Stimulated activated effector memory CD8-positive, alpha-beta T cell treated with anti-CD3 and anti-CD28 coated beads, Interleukin-12 subunit alpha, Interleukin-12 subunit beta, amount 100 ng/mL, for 72 hours (primary cell): ENCODE measurements at regions not wholly inside any gene's neighbourhood (a gene's known extent, or its start where the extent isn't known, plus 50 kb on each side); places are given as distances from the start of the nearest gene placed in this dataset.

ENCODE experiments used
- ATAC-seq: fragments of 150-1000 bp; cut with Tn5 transposase; 2 replicates; pipeline ENCODE4 v1.10.0; 2021
- DNase-seq, 2 donors: peaks; one replicate each; pipeline ENCODE4 v3.0.0; 2021 to 2022; ENCODE audit warnings: low spot score in 2 of 2
- H3K27ac Mint-ChIP-seq: one replicate; pipeline ENCODE4 v1.8.0; 2022; ENCODE audit warnings: mild to moderate bottlenecking, mixed read lengths
- H3K36me3 Mint-ChIP-seq: one replicate; pipeline ENCODE4 v1.8.0; 2022; ENCODE audit warnings: mild to moderate bottlenecking, mixed read lengths
- H3K4me1 Mint-ChIP-seq: one replicate; pipeline ENCODE4 v1.8.0; 2022; ENCODE audit warnings: mixed read lengths
- H3K4me3 Mint-ChIP-seq: one replicate; pipeline ENCODE4 v1.8.0; 2022; ENCODE audit warnings: mild to moderate bottlenecking, mixed read lengths
- H3K9me3 Mint-ChIP-seq: one replicate; pipeline ENCODE4 v1.8.0; 2022; ENCODE audit warnings: mixed read lengths

DNA sequence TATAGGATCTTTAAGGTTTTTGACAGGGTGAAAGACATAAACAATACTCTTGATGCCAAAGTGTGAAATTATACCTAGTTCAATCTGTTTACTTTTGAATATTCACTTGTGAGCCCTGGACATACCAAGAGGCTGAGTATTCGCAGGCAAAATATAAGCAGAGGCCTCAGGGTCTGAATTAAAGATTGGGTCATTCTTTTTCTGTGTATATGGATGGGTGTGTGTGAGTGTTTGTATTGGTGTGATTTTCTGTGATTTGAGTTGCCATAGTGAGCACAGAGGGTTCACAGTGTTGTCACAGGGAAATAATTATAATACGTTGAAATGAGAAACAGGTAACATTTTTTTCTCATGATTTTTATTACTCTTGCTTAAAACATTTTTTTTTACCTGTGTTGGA, 770.7 kb upstream of the ALCAM start:
- no peak overlapping the region for H3K27ac Mint-ChIP-seq
- H3K4me3 Mint-ChIP-seq = no peak overlapping the region
- ATAC-seq = no peak

DNA sequence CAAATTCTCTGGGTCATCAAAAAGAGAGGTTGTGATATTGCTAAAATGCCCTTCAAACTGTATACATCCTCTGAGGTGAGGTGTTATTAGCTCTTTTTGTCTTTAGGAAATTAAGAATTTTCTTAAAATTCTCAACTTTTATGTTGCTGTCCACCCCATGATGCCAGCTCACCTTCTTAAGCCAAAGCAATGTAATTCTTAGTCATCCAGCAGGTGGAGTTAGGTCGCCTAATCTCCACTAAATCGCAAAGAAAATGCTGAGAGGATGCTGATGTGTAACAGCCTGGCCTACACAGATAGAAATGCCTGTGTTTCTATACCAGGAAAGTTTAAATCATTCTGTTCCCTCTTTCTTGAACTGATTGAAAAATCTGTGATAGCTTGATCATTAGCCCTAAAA, 770.2 kb upstream of the ALCAM start:
- DNase-seq (no peak), ATAC-seq (peak; percentile 61)
- Mint-ChIP-seq H3K9me3 (no peaks in the 10 kb centered on the region), H3K4me3 (no peak overlapping the region), H3K4me1 (no peaks in the 10 kb centered on the region), H3K36me3 (no peaks in the 10 kb centered on the region), H3K27ac (no peak overlapping the region)

More for the DNA sequence above, 770.7 kb upstream of the ALCAM start:
- no peaks in the 10 kb centered on the region for H3K36me3 Mint-ChIP-seq
- H3K9me3 Mint-ChIP-seq = no peaks in the 10 kb centered on the region
- no peak for DNase-seq
- H3K4me1 Mint-ChIP-seq = no peaks in the 10 kb centered on the region

DNA sequence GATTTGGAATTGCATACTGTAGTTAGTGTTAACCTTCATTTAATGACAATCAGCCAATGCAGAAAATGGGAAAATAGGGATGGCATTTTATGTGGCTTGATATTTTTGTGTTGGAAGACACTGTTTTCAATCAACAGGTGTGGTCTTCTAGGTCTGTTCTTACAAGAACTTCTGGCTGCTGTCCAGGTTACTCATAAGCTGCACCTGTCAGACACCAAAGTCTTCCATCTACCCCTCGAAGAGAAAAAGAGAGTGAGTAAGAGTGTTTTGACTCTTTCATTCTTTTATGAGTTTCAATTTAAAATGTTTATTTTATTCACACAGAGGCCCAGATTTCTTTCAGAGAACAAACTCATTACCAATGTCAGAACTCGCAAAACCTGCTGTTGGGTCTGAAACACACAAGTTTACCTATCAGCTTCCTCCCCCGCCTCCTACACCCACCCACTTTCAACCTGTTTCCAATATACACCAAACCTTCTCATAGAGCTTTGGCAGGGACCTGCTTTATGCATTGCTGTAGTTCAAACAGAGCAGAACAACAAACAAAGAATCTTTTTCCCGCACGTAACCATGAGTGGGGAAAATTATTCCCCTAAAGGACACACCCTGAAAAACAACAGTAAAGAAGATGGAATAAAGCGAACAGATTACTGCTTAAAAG, 767.7 kb upstream of the ALCAM start:
- Mint-ChIP-seq H3K4me1 (no peaks in the 10 kb centered on the region), H3K27ac (no peak overlapping the region), H3K4me3 (no peak overlapping the region), H3K36me3 (no peaks in the 10 kb centered on the region), H3K9me3 (no peaks in the 10 kb centered on the region)
- DNase-seq (no peak), ATAC-seq (no peak)

DNA sequence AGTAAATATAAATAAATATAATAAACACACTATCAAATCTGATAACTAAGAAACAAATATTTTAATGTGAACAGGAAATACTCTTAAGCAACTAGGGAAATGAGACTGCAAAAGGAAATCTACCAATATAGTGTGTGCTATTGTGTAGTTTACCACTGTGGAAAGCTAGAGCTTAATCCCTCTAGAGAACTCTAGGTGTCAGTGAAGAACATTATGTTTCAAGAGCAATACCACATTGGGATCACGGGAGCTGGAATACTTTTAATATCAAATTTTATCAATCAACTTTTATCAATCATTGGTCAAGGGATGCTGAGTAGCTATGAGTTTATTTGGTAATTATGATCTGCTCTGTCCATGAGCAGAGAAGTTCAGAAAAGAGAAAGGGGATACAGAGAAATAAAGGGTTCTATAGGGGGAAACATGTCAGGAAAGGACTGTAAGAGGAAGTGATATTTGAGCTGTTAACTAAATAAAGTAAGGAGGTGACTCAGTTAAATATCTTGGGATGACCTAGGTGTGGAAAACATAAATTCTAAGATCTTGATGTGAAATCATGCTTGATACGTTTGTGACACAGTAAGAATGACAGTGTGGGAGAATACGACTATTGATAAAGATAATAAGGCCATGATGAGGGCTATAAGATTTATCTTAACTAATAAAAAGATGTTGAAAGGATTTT, 762.2 kb upstream of the ALCAM start:
- H3K36me3 Mint-ChIP-seq = no peaks in the 10 kb centered on the region
- ATAC-seq = no peak

DNA sequence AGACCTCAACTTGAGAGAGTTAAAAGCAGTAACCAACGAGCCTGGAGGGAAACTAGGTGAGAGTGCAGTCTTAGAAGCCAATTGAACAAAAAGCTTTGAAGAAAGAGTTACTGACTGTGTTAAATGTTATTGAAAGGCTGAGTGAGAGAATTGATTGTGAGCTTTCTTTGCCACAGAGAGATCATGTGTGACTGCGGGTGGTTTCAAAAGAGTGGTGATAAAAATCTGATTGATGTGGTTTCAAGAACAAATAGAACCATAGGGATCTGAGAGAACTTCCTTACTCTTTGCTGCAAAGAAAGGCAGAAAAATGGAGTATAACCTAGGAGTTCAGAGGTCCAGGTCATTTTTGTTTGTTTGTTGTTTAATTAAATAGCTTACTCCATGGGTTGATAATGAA, 759.9 kb upstream of the ALCAM start:
- no peak for ATAC-seq
- no peak overlapping the region for H3K27ac Mint-ChIP-seq
- no peaks in the 10 kb centered on the region for H3K36me3 Mint-ChIP-seq
- H3K4me3 Mint-ChIP-seq = no peak overlapping the region
- DNase-seq = no peak
- H3K9me3 Mint-ChIP-seq = no peaks in the 10 kb centered on the region
- no peaks in the 10 kb centered on the region for H3K4me1 Mint-ChIP-seq

More for the DNA sequence above, 762.2 kb upstream of the ALCAM start:
- Mint-ChIP-seq H3K4me1 (no peaks in the 10 kb centered on the region), H3K9me3 (no peaks in the 10 kb centered on the region), H3K4me3 (no peak overlapping the region), H3K27ac (no peak overlapping the region)
- DNase-seq = no peak

DNA sequence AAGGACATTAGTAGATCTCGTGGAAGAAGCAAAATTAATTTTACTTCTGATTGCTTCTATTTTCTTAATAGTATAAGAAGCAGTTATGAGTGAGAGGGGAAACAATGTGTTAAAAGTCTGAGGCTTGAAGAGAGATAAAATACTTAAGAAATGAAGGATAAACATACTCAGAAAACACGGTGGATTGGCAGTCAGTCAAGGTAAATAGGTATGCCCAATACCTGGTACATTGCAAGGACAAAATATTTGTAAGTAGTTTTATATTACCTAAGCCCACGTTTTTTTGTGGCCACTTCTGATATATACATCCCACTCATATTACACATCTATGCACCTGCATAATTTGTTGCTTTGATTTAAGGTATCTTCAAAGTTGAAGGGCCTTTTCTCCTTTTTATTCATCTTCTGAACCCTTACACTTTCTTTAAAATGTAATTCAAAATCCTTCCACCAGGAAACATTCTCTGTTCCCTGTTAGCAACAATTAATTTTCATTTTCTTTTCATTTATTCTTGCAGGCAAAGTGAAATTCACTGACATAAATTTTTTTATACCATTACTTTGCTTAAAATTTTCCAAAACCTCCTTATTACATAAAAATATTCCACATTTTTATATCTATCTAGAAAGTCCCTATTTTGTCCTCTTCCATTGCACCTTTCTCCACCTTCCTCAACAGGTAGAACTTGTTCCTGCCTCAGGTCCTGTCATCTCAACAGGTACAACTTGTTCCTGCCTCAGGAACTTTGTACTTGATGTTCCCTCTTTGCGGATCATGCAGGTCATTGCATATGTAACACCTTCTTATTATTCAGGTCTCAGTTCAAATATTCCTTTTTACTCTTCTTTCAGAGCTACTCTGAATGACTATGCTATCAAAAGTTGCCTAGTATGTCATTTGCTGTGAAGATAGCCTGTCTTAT, 755.7 kb upstream of the ALCAM start:
- DNase-seq (no peak), ATAC-seq (no peak)
- no peaks in the 10 kb centered on the region for H3K9me3 Mint-ChIP-seq
- H3K36me3 Mint-ChIP-seq = no peaks in the 10 kb centered on the region
- H3K4me3 Mint-ChIP-seq = no peak overlapping the region
- no peaks in the 10 kb centered on the region for H3K4me1 Mint-ChIP-seq
- H3K27ac Mint-ChIP-seq = no peak overlapping the region

DNA sequence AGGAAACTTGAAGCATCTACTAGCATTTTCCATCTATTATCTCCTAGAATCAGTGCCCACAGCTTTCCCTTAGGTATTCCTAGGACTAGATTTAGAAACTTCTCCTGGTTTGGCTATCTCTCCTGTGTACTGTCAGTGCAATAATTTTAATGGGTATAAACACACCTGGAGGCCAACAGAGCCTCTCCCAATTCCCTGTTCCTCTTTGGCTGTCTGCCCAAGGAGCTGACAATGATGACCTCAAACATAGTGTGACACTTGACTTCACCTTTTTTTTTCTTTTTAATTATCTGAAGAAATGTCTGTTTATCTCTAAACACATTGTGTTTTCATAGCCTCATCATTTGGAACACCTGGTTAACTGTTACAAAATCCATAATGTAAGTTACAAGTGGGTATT, 754.5 kb upstream of the ALCAM start:
- DNase-seq (no peak), ATAC-seq (no peak)
- Mint-ChIP-seq H3K27ac (no peak overlapping the region), H3K9me3 (no peaks in the 10 kb centered on the region), H3K36me3 (no peaks in the 10 kb centered on the region), H3K4me1 (no peaks in the 10 kb centered on the region), H3K4me3 (no peak overlapping the region)

DNA sequence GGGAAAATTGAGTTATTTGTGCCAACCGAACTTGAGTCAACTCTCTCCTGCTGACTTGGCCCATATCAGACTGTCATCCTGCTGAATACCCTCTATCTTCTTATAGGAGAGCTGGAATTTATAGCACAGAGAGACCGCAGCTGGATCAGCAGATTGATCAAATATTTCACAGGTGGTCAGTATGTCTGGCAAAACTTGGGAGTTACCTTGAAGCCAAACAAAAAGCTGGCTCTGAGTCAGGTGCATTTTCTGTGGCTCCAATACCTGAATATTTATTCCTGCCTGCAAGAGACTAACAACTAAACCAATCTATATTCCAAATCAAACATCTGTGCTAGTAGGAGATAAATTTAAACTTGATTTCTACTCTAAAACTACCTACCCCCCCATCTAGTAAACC, 752.1 kb upstream of the ALCAM start:
- H3K9me3 Mint-ChIP-seq = no peaks in the 10 kb centered on the region
- ATAC-seq (no peak), DNase-seq (no peak)
- no peaks in the 10 kb centered on the region for H3K4me1 Mint-ChIP-seq
- no peak overlapping the region for H3K4me3 Mint-ChIP-seq
- no peak overlapping the region for H3K27ac Mint-ChIP-seq
- no peaks in the 10 kb centered on the region for H3K36me3 Mint-ChIP-seq

DNA sequence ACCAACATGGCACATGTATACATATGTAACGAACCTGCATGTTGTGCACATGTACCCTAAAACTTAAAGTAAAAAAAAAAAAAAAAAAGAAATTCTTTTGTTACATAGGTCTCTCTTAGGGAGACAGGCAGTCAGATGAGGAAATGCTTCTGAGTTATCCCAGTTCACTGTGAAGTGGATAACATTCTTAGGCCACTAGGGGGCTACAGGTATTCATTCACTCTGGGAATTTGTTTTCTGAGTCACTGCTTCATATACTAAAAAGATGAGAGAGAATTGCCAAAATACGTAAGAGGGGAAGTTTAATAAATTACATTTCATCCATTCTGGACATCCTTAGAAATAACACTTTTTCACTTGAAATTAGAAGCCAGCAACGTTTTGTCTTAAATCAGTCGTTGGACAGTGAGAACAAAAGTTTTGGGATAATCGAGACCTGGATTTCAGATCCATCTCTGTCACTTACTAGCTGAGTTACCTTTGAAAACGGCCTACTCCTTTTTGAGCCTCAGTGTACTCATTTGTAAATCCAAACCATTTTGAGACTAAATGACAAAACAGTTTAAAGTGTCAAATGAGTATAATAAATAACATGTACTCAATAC, 738.4 kb upstream of the ALCAM start:
- Mint-ChIP-seq H3K4me3 (no peak overlapping the region), H3K36me3 (no peaks in the 10 kb centered on the region), H3K4me1 (no peaks in the 10 kb centered on the region), H3K27ac (no peak overlapping the region), H3K9me3 (no peaks in the 10 kb centered on the region)
- ATAC-seq = no peak
- DNase-seq = no peak

DNA sequence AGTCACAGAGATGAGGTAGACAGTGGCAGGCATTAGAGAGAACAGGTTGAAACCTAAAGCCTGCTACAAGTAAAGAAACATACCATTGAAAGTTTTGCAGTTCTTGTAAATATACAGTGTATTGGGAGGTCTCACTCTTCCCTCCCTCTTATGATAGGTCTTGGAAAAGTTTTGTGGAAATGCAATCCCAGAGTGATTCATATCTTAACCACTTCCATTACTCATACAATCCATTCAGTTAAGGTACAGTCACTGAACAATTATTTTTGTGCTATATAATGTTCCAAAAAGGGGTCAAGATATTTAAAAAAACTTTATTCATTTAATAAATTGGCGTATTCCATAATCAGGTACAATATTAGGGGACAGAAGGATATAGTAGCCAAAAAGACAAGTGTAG, 737.7 kb upstream of the ALCAM start:
- no peak for DNase-seq
- H3K4me3 Mint-ChIP-seq = no peak overlapping the region

DNA sequence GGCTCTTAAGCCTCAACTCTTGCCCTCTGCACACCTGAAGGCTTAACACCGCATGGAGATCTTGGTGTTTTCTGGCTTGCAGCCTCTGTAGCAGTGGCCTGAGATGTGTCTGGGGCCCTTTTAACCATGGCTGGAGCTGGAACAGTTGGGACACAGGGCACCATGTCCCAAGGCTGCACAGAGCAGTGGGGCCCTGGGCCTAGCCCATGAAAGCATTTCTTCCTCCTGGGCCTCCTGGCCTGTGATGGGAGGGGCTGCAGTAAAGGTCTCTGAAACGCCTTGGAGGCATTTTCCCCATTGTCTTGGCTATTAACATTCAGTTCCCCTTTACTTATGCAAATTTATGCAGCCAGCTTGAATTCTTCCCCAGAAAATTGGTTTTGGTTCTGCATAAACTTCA, 735.5 kb upstream of the ALCAM start:
- peak; percentile 17 for ATAC-seq

More for the DNA sequence above, 737.7 kb upstream of the ALCAM start:
- Mint-ChIP-seq H3K4me1 (no peaks in the 10 kb centered on the region), H3K9me3 (no peaks in the 10 kb centered on the region), H3K27ac (no peak overlapping the region), H3K36me3 (no peaks in the 10 kb centered on the region)
- no peak for ATAC-seq

DNA sequence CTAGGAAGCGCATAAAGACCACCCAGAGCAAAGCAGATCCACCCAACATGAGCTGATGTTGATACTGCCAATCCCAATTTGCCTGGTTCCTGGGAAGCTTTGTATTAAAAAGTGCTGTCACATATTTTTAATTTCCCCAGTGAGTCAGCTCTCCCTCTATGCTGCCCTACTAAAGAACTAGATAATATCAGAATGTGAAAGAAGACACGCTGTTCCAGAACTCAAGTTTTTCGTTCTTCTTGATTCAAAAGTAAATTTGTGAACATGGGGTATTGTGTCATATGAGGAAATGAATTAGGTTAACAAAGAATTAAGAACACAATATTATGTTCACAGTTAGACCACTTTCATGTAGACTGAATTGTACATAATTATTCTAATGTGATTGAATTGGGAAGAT, 734.2 kb upstream of the ALCAM start:
- no peak overlapping the region for H3K4me3 Mint-ChIP-seq
- no peaks in the 10 kb centered on the region for H3K9me3 Mint-ChIP-seq
- H3K4me1 Mint-ChIP-seq = no peaks in the 10 kb centered on the region
- no peak overlapping the region for H3K27ac Mint-ChIP-seq
- DNase-seq (no peak), ATAC-seq (no peak)
- H3K36me3 Mint-ChIP-seq = no peaks in the 10 kb centered on the region

More for the DNA sequence above, 735.5 kb upstream of the ALCAM start:
- no peak overlapping the region for H3K4me3 Mint-ChIP-seq
- no peaks in the 10 kb centered on the region for H3K9me3 Mint-ChIP-seq
- DNase-seq = no peak
- H3K4me1 Mint-ChIP-seq = no peaks in the 10 kb centered on the region
- H3K36me3 Mint-ChIP-seq = no peaks in the 10 kb centered on the region
- H3K27ac Mint-ChIP-seq = no peak overlapping the region

DNA sequence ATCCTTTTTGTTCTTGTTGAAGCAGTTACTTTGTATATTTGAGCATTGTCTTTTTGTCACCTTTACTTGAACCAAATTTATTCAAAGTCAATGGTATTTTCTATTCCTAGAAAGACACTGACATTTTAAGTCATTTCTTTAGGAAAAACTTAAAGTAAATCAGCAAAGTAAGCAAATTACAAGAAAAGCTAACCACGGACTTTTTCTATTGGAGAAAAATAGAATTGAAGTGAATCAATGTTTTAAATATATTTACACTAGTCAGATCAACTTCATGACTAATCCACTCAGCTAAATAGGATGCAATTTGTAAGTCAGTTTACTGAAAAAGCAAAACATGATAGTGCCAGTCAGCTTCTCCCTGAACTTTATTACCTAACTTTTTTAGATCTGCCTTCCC, 733.8 kb upstream of the ALCAM start:
- DNase-seq (no peak), ATAC-seq (no peak)
- Mint-ChIP-seq H3K4me1 (no peaks in the 10 kb centered on the region), H3K4me3 (no peak overlapping the region), H3K36me3 (no peaks in the 10 kb centered on the region), H3K27ac (no peak overlapping the region), H3K9me3 (peaks cover 3% of the 10 kb centered on the region)

DNA sequence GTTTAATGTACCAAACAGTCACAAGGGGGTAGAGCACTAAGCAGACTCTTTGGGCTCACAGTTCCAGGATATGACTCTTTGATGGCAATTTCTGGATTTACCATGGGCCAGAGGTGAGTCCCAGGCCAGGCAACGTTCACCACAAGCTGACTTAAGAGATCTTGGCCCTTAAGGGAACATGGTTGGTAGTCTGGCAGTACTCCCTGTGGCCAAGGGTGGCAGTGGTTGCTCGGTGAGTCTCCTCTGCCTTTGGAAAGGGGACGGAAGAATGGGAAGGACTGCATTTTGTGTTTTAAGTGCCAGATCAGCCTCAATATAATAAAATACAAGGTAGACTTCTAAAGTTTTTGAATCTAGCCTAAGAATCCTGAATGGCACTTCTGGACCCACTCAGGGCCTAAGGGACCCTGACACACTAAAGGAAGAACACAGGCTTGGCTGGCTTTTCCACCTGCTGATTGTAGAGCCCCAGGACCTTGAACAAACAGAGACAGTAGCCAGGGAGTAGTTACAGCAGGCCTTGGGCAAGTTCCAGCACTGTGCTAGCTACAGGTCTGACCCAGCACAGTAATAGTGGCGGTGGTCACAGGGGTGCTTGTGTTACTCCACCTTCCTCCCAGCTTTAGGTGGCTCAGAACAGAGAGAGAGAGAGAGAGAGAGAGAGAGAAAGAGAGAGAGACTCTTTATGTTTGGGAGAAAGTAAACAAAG, 730.7 kb upstream of the ALCAM start:
- Mint-ChIP-seq H3K9me3 (peaks cover 7% of the 10 kb centered on the region), H3K27ac (no peak overlapping the region), H3K4me3 (no peak overlapping the region), H3K36me3 (no peaks in the 10 kb centered on the region), H3K4me1 (no peaks in the 10 kb centered on the region)
- ATAC-seq (no peak), DNase-seq (no peak)

DNA sequence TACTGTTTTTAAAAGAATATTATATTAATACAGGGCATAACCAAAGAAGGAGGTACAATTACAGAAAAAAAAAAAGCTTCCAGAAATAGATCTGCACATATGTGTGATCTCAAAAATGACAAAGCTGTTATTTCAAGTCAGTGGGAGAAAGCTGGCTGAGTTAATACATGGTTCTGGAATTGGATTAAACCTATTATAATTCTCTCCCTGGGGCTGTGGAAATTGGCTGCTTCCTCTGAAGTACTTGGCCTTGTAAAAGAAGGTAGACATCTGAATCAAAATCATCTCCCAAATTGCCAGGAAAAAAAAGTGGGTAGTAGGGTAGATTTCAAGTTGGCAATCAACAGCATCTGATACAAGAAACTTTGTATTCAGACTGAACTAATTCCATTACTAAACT, 723.9 kb upstream of the ALCAM start:
- H3K36me3 Mint-ChIP-seq = no peaks in the 10 kb centered on the region
- ATAC-seq (no peak), DNase-seq (no peak)
- no peak overlapping the region for H3K27ac Mint-ChIP-seq
- no peaks in the 10 kb centered on the region for H3K4me1 Mint-ChIP-seq
- H3K9me3 Mint-ChIP-seq = peaks cover 5% of the 10 kb centered on the region
- H3K4me3 Mint-ChIP-seq = no peak overlapping the region
